ENCODE measurements at regions not wholly inside any gene's neighbourhood (a gene's known extent, or its start where the extent isn't known, plus 50 kb on each side); places are given as distances from the start of the nearest gene placed in this dataset.

DNA sequence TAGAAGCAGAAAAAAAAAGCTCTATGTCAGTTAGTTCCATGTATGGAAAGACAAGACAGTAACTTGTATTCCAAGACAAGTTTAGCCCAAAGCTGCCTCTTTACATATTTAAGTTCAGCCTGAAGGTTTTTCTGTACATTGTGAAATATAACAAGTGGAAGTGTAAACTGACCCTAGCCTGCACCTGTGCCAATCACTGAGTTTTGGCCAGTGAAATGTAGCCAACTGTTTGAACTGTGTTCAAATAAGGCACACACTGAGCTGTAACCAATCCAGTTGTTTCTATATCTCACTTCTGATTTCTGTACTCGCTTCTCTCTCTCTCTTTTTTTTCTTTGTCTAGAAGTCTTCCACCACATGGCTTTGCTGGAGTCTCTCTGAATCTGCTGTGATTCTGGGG, 1227.1 kb downstream of the NCAM2 start:
- ChIA-PET CTCF (no interaction called here), RAD21 (ENCODE audit: low non-redundant PET in 1 of 2, low total read pairs in 2 of 2, uncharacterized antibody in 2 of 2, unreplicated experiment in 2 of 2) (no interaction called here), POLR2A (no interaction called here)
- H3K4me3 ChIP-seq (replicated peaks in 1 of 2; ENCODE audit: low read depth in 1 of 2, low read length in 2 of 2), result no peak overlapping the region
- H3K9me3 ChIP-seq (ENCODE audit: control insufficient read depth in 1 of 2, insufficient read depth in 1 of 2, low read depth in 1 of 2, low read length in 2 of 2), result peaks cover 19 to 33% of the 10 kb centered on the region in 2 experiments; a peak in 3 of 4 replicates
- no peak for TF ChIP-seq ELF1 (IDR thresholded peaks at IDR 0.05; ENCODE audit: borderline replicate concordance, low read depth)
- no peak for TF ChIP-seq POLR2A (IDR thresholded peaks at IDR 0.05; ENCODE audit: borderline replicate concordance, extremely low read depth, insufficient read depth, insufficient read length)
- TF ChIP-seq EGR1 (IDR thresholded peaks at IDR 0.05; ENCODE audit: low read depth), result no peak
- no peak for TF ChIP-seq SP1 (IDR thresholded peaks at IDR 0.05; ENCODE audit: low read depth)
- TF ChIP-seq EZH2phosphoT487 (IDR thresholded peaks at IDR 0.05; ENCODE audit: borderline replicate concordance), result no peak
- no peak for TF ChIP-seq YY1 (IDR thresholded peaks at IDR 0.05; ENCODE audit: extremely low read depth, insufficient replicate concordance, low read depth, low read length)
- no peak for TF ChIP-seq ZFX (IDR thresholded peaks at IDR 0.05)
- no peak overlapping the region for H2AFZ ChIP-seq (ENCODE audit: low read depth, low read length, poor library complexity, severe bottlenecking)
- no peaks in the 10 kb centered on the region for H3K36me3 ChIP-seq (ENCODE audit: control insufficient read depth in 1 of 2, insufficient read depth in 2 of 2, low read length in 2 of 2)
- no peaks in the 10 kb centered on the region for H3K27me3 ChIP-seq (ENCODE audit: insufficient read depth, low read length)
- H3K4me2 ChIP-seq (ENCODE audit: low read length), result no peak overlapping the region
- BruUV-seq (replicated peaks), result no TSS peak
- ATAC-seq (no peak), DNase-seq (ENCODE audit: low read depth, low spot score) (no peak)
- no peaks in the 10 kb centered on the region for H3K4me1 ChIP-seq (ENCODE audit: control insufficient read depth in 1 of 2, insufficient read depth in 2 of 2, low read length in 2 of 2)
- H3K27ac ChIP-seq (ENCODE audit: low read depth, low read length), result no peak overlapping the region
- no peaks in the 10 kb centered on the region for H3K9me2 ChIP-seq (ENCODE audit: insufficient read depth)
- H4K20me1 ChIP-seq (ENCODE audit: insufficient read depth), result no peaks in the 10 kb centered on the region
- H3K79me2 ChIP-seq (ENCODE audit: insufficient read depth, low read length), result no peaks in the 10 kb centered on the region
- H3K9ac ChIP-seq (ENCODE audit: low read length), result no peak overlapping the region
- intact Hi-C loops (cut with micrococcal nuclease), result no loop called here

DNA sequence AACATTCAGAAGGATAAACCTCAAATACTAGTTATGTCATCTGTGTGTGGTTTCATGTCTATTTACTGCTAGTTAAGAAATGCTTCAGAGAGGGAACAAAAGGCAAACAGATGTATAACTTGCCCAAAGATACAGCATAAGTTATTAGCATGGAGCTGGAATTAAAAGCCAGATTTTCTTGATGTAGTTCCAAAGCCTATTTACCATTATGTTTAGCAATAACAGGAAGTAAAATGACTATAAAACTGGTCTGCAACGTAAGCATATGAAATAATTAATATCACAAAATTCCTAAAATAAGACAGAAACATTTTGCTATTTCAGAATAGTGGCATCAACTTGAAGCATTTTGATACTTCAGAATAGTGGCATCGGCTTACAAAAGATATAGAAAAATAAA, 1232.8 kb downstream of the NCAM2 start:
- CTCF ChIA-PET, result no interaction called here
- no peak overlapping the region for H3K4me2 ChIP-seq (ENCODE audit: low read length)
- intact Hi-C loops (cut with micrococcal nuclease), result no loop called here
- no peaks in the 10 kb centered on the region for H3K79me2 ChIP-seq (ENCODE audit: insufficient read depth, low read length)
- no peaks in the 10 kb centered on the region for H4K20me1 ChIP-seq (ENCODE audit: insufficient read depth)
- H3K9me3 ChIP-seq (ENCODE audit: control insufficient read depth in 1 of 2, insufficient read depth in 1 of 2, low read depth in 1 of 2, low read length in 2 of 2), result peaks cover 19 to 27% of the 10 kb centered on the region in 2 experiments; a peak in 3 of 4 replicates
- no peaks in the 10 kb centered on the region for H3K36me3 ChIP-seq (ENCODE audit: control insufficient read depth in 1 of 2, insufficient read depth in 2 of 2, low read length in 2 of 2)
- no peak for DNase-seq (ENCODE audit: low read depth, low spot score)
- RAD21 ChIA-PET (ENCODE audit: low non-redundant PET in 1 of 2, low total read pairs in 2 of 2, uncharacterized antibody in 2 of 2, unreplicated experiment in 2 of 2), result no interaction called here
- no peaks in the 10 kb centered on the region for H3K4me1 ChIP-seq (ENCODE audit: control insufficient read depth in 1 of 2, insufficient read depth in 2 of 2, low read length in 2 of 2)
- H3K27ac ChIP-seq (ENCODE audit: low read depth, low read length), result no peak overlapping the region
- no peaks in the 10 kb centered on the region for H3K27me3 ChIP-seq (ENCODE audit: insufficient read depth, low read length)
- H3K4me3 ChIP-seq (replicated peaks in 1 of 2; ENCODE audit: low read depth in 1 of 2, low read length in 2 of 2), result no peak overlapping the region
- H2AFZ ChIP-seq (ENCODE audit: low read depth, low read length, poor library complexity, severe bottlenecking), result no peak overlapping the region
- TF ChIP-seq TCF7L2 (IDR thresholded peaks at IDR 0.05; ENCODE audit: borderline replicate concordance, extremely low read depth, insufficient read depth, insufficient read length), result no peak
- TF ChIP-seq, protein P1, sequence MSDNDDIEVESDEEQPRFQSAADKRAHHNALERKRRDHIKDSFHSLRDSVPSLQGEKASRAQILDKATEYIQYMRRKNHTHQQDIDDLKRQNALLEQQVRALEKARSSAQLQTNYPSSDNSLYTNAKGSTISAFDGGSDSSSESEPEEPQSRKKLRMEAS (IDR thresholded peaks at IDR 0.05), result no peak
- ATAC-seq, result no peak
- no peaks in the 10 kb centered on the region for H3K9me2 ChIP-seq (ENCODE audit: insufficient read depth)
- no peak overlapping the region for H3K9ac ChIP-seq (ENCODE audit: low read length)
- no TSS peak for BruUV-seq (replicated peaks)
- POLR2A ChIA-PET, result no interaction called here

All from HCT116 (cell line).